NOMO-1 treated with DMSO at 0.1 percent for 48 hours (cell line): ENCODE measurements at regions not wholly inside any gene's neighbourhood (a gene's known extent, or its start where the extent isn't known, plus 50 kb on each side); places are given as distances from the start of the nearest gene placed in this dataset.

ENCODE experiments used
- DNase-seq: peaks from one replicate; lab custom pipeline; 2025; ENCODE audit not compliant: unreplicated experiment; lab: John Stamatoyannopoulos, UW

- DNase-seq = no peak
These were observed 136.5 kb upstream of the CCND2 start for GRCh38 chr12:4137015-4137414.

GRCh38 chr12:4135919-4136605 lies 137.5 kb upstream of the CCND2 start:
- DNase-seq = peak; percentile 85

DNA sequence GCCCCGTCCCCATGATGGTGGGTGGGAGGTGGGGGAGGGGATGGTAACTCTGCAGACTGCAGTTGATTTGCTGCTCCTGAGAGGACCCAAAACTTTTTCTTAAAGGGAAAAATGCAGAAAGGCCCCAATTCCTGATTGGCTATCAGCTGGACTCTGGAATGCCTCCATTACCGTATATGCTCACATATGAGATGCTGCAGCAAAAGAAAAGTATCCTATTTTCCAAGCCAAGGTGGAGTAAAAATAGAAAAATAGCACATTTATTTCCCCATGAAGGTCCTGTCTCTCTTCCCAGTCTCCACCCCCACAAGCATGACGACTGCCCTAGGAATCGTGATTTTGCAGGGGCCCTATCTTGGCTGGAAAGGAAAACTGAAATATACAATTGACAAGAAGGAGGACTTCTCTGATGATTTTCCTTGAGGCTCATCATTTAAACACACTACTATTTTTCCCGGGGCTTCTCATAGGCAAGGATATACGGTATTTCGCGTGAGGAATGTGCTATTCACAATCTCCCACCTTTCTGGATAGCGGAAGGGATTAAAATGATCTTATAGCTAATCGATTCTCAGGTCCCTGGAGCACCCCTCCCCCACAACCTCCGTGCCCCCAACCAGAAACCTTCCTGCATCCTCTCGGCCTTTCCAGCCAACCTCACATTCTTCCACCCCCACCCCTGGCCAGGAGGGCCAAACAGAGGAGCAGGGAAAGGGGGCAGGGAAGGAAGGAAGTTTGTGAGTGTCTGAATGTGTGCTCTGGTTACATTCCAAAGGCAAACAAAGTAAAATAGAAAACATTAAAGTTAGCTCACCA lies 138.9 kb upstream of the CCND2 start:
- DNase-seq = no peak

- peak; percentile 51 for DNase-seq
These were observed 139.7 kb upstream of the CCND2 start for GRCh38 chr12:4133636-4134447.

DNA sequence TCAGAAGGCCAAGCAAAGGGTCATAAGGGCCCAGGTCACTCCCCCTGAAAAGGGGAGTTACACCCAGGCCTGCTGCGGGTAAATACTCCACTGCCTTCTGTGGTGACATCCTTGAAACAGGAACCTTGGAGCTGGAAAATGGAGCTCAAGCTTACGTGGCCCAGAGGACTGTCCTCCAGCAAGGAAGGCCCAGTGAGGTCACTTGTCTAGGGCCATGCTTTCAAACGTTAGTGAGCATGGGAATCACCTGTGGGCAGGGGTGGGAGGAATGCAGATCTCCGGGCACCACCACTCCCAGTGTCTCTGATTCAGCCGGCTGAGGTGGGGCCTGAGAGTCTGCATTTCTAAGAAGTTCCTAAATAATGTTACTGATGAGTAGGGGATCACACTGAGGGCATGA lies 140.5 kb upstream of the CCND2 start:
- DNase-seq = no peak

GRCh38 chr12:4121506-4122020 lies 152.0 kb upstream of the CCND2 start:
- DNase-seq = no peak

GRCh38 chr12:4120316-4120917 lies 153.1 kb upstream of the CCND2 start:
- DNase-seq = no peak

- DNase-seq = no peak
These were observed 154.3 kb upstream of the CCND2 start for GRCh38 chr12:4119157-4119761.

- DNase-seq = no peak
These were observed 154.9 kb upstream of the CCND2 start for GRCh38 chr12:4118601-4119156.

GRCh38 chr12:4118017-4118510 lies 155.5 kb upstream of the CCND2 start:
- peak; percentile 93 for DNase-seq

GRCh38 chr12:4117386-4118016 lies 156.1 kb upstream of the CCND2 start:
- peak; percentile 27 for DNase-seq

- no peak for DNase-seq
These were observed 157.1 kb upstream of the CCND2 start for GRCh38 chr12:4116251-4117111.

GRCh38 chr12:4115570-4115969 lies 158.0 kb upstream of the CCND2 start:
- DNase-seq = no peak

DNA sequence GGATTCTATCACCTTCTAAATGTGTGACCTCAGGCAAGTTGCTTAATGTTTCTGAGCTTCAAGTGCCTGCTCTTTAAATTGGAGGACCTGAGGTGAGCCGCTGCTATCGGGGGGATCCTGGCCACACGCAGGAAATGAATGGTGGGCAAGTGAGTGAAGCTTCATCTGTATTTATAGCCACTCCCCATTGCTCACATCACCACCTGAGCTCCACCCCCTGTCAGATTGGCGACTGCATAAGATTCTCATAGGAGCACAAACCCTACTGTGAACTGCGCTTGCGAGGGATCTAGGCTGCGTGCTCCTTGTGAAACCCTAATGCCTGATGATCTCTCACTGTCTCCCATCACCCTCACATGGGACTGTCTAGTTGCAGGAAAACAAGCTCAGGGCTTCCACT lies 158.6 kb upstream of the CCND2 start:
- no peak for DNase-seq

GRCh38 chr12:4112734-4113325 lies 160.7 kb upstream of the CCND2 start:
- DNase-seq = no peak

DNA sequence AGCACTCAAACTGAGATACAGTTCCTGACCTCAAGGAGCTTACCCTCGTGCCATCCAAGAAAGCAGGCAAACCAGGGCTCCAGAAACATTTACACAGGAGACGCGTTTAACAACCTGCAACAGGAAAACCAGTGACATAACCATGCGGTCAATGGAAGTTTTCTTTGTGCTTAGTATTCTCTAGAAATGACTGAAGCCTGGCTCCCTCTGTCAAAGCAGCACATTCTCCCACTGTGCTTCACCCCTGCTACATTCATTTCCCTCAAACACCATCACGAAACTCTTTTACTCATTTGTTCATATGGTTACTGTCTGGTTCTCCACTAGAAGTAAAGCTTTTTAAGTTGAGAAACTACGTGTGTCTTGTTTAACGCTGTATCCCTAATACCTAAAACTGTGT lies 161.3 kb upstream of the CCND2 start:
- DNase-seq = no peak

- DNase-seq = no peak
These were observed 162.6 kb upstream of the CCND2 start for GRCh38 chr12:4111010-4111409.

DNA sequence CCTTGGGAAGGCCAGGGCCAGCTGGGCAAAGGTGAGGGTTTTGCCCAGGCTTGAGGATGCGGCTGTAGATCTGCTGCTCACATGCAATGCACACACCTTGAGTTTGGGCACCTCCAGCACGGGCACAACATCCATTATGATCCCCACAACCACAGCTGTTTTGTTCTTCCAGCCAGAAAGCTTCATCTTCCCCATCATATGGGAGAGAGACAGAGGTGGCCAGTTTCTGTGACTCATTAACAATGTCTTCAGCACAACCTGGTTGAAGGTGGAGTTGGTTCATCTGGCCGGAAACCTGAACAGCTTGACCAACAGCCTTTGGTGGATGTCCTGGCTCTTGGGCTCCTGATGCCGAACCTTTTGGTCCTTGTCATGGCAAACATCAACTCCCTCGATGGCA lies 163.7 kb upstream of the CCND2 start:
- DNase-seq = no peak
